A549 (cell line): ENCODE measurements at regions not wholly inside any gene's neighbourhood (a gene's known extent, or its start where the extent isn't known, plus 50 kb on each side); places are given as distances from the start of the nearest gene placed in this dataset.

ENCODE experiments used
- ATAC-seq, 2 experiments: fragments of 200-7000 bp in 1 of 2; fragments of >200 bp in 1 of 2; cut with Nextera tagmentation in 1 of 2; cut with Tn5 transposase in 1 of 2; 3 replicates each; pipeline versions ENCODE4 v1.8.0 to v1.9.1; 2018 to 2020; ENCODE audit warnings: mild to moderate bottlenecking in 1 of 2, moderate library complexity in 1 of 2
- CTCF ChIA-PET: fragments of 300-600 bp; sonication (Branson Sonifier 250); formaldehyde crosslinking; extraction: SDS; loops from one replicate; lab custom pipeline; 2021; ENCODE audit warnings: antibody characterized with exemption, inconsistent platforms; lab: Yijun Ruan, JAX
- POLR2A ChIA-PET: fragments of 350-600 bp; formaldehyde crosslinking; extraction: SDS; loops from one replicate; lab custom pipeline; 2021; ENCODE audit warnings: antibody characterized with exemption, inconsistent platforms; lab: Yijun Ruan, JAX
- DNase-seq, 2 experiments: peaks; one replicate each; pipeline versions ENCODE4 v3.0.0 to v3.0.0-alpha.2; 2011 to 2016; ENCODE audit warnings: low read depth in 1 of 2, low spot score in 1 of 2
- FAIRE-seq: peaks from 2 replicates; lab custom pipeline; 2011; peaks lifted over from hg19 to GRCh38; lab: Jason Lieb, UNC
- H3K27ac ChIP-seq, 2 experiments: fragments of >200 bp; sonication (Bioruptor Twin); formaldehyde crosslinking; 3 replicates each; pipeline ENCODE4 v1.5.1; 2016 to 2017
- H3K4me1 ChIP-seq: fragments of >200 bp; sonication (Bioruptor Twin); formaldehyde crosslinking; 3 replicates; pipeline ENCODE4 v1.6.1; 2016
- H3K4me2 ChIP-seq: fragments of >200 bp; sonication (Bioruptor Twin); formaldehyde crosslinking; 3 replicates; pipeline ENCODE4 v1.6.1; 2016
- H3K4me3 ChIP-seq: fragments of >200 bp; sonication (Bioruptor Twin); formaldehyde crosslinking; 3 replicates; pipeline ENCODE4 v1.5.1; 2016
- H3K9me3 ChIP-seq: fragments of >200 bp; sonication (Bioruptor Twin); formaldehyde crosslinking; 3 replicates; pipeline ENCODE4 v1.6.1; 2016
- CBX2 ChIP-seq: fragments of 200-600 bp; sonication (generic); IDR thresholded peaks from 2 replicates; pipeline ENCODE4 v1.6.1; 2016; ENCODE audit warnings: low read depth, mild to moderate bottlenecking, borderline replicate concordance
- CEBPB ChIP-seq, 2 experiments: fragments of >200 bp in 1 of 2; sonication (Bioruptor Twin) in 1 of 2; formaldehyde crosslinking in 1 of 2; IDR thresholded peaks; 2 replicates each; pipeline ENCODE4 v1.6.1; 2012 to 2016
- EHF ChIP-seq: fragments of 250-450 bp; sonication (Bioruptor Pico); IDR thresholded peaks from 2 replicates; pipeline ENCODE4 v1.5.0; 2020; ENCODE audit warnings: mild to moderate bottlenecking
- EHMT2 ChIP-seq: fragments of 200-600 bp; sonication (generic); IDR thresholded peaks from 2 replicates; pipeline ENCODE4 v1.6.1; 2016; ENCODE audit warnings: antibody characterized with exemption, low read depth, mild to moderate bottlenecking, moderate library complexity
- FOSB ChIP-seq: fragments of 250-450 bp; sonication (Bioruptor Pico); IDR thresholded peaks from 2 replicates; pipeline ENCODE4 v1.5.0; 2020; ENCODE audit warnings: mild to moderate bottlenecking, moderate library complexity
- GATA3 ChIP-seq: IDR thresholded peaks from 2 replicates; pipeline ENCODE4 v1.6.1; 2012; ENCODE audit warnings: borderline replicate concordance
- HOXB13 ChIP-seq: fragments of 250-450 bp; sonication (Bioruptor Pico); IDR thresholded peaks from 2 replicates; pipeline ENCODE4 v1.5.0; 2020; ENCODE audit warnings: low read depth, mild to moderate bottlenecking, moderate library complexity
- JUNB ChIP-seq: fragments of >200 bp; sonication (Bioruptor Twin); formaldehyde crosslinking; IDR thresholded peaks from 2 replicates; pipeline ENCODE4 v1.6.1; 2016
- KDM1A ChIP-seq: fragments of 200-600 bp; sonication (generic); IDR thresholded peaks from 2 replicates; pipeline ENCODE4 v1.6.1; 2016; ENCODE audit warnings: low read depth, mild to moderate bottlenecking
- KDM5A ChIP-seq: fragments of 200-600 bp; sonication (generic); IDR thresholded peaks from 2 replicates; pipeline ENCODE4 v1.6.1; 2016; ENCODE audit warnings: antibody characterized with exemption, mild to moderate bottlenecking
- MAFK ChIP-seq: fragments of 450-650 bp; IDR thresholded peaks from 2 replicates; pipeline ENCODE4 v1.6.1; 2014; ENCODE audit not compliant: partially characterized antibody
- MAZ ChIP-seq: fragments of 150-350 bp; IDR thresholded peaks from 2 replicates; pipeline ENCODE4 v1.6.1; 2014; ENCODE audit warnings: antibody characterized with exemption, low read depth, low read length, borderline replicate concordance
- MYC ChIP-seq: IDR thresholded peaks from 2 replicates; pipeline ENCODE4 v1.6.1; 2012; ENCODE audit warnings: mild to moderate bottlenecking, inconsistent platforms, low read length, improper control_type of control experiment, borderline replicate concordance
- POLR2AphosphoS2 ChIP-seq: conservative IDR thresholded peaks from 2 replicates; pipeline ENCODE4 v1.6.1; 2012; ENCODE audit warnings: low read length, improper control_type of control experiment, inconsistent platforms
- RNF2 ChIP-seq: fragments of 200-600 bp; sonication (generic); IDR thresholded peaks from 2 replicates; pipeline ENCODE4 v1.6.1; 2016; ENCODE audit warnings: low read depth, mild to moderate bottlenecking, antibody characterized with exemption, moderate library complexity, borderline replicate concordance
- TFCP2L1 ChIP-seq: fragments of 250-450 bp; sonication (Bioruptor Pico); IDR thresholded peaks from 2 replicates; pipeline ENCODE4 v1.5.0; 2021; ENCODE audit warnings: mild to moderate bottlenecking
- TP53 ChIP-seq: fragments of 250-450 bp; sonication (Bioruptor Pico); IDR thresholded peaks from 2 replicates; pipeline ENCODE4 v1.5.0; 2021; ENCODE audit warnings: mild to moderate bottlenecking, moderate library complexity
- ZSCAN20 ChIP-seq: fragments of 250-450 bp; sonication (Bioruptor Pico); IDR thresholded peaks from 2 replicates; pipeline ENCODE4 v1.8.0; 2022; ENCODE audit warnings: mild to moderate bottlenecking, moderate library complexity
- WGBS: methylation state at CpG from one replicate; pipeline ENCODE4 v1.1.6; 2017; ENCODE audit errors: missing lambda C conversion rate; 5-methylcytosine and 5-hydroxymethylcytosine counted together
- TF ChIP-seq, protein P1 (sequence below): IDR thresholded peaks from 2 replicates; pipeline ENCODE4 v1.6.1; 2012
- TF ChIP-seq, protein P2 (sequence below): fragments of 250-450 bp; sonication (Bioruptor Pico); IDR thresholded peaks from 2 replicates; pipeline ENCODE4 v1.5.0; 2021; ENCODE audit warnings: mild to moderate bottlenecking, moderate library complexity, borderline replicate concordance
- TF ChIP-seq, protein P3 (sequence below): fragments of 200-600 bp; sonication (generic); IDR thresholded peaks from 2 replicates; pipeline ENCODE4 v1.6.1; 2016; ENCODE audit warnings: antibody characterized with exemption, mild to moderate bottlenecking, moderate library complexity

DNA sequence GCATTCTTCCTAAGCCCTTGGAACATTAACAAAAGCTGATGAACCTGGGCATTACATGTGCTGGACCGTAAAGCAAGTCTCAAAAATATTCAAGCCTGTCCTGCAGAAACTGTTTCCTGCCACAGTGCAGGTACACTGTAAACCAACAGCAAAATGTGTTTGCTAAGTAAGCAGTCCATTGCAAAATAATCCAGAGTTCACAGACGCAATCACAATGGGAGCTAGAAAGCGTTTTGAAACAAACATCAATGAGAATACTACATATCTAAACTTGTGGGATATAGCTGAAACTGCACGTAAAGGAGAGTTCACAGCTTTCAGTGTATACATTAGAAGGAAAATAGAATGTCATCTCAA, 61.6 kb downstream of the RGS12 start:
- no peaks in the 10 kb centered on the region for H3K9me3 ChIP-seq
- H3K4me3 ChIP-seq = no peak overlapping the region
- ChIA-PET POLR2A (no interaction called here), CTCF (interaction anchor here (1.1 to 3.1 kb wide), 4 partner anchors 8 to 126 kb away, joined by 4 to 11 read pairs (median 5); no protein-coding TSS in a partner anchor)
- 47% methylated on average over 4 of the region's 4 CpGs for WGBS
- H3K4me1 ChIP-seq = 0 out of 3 replicates have a peak, but pooled peaks cover 4% of the 10 kb centered on the region
- no peak overlapping the region for H3K27ac ChIP-seq
- H3K4me2 ChIP-seq = 0 out of 3 replicates have a peak overlapping the region, but pooled peaks have one; percentile 4
- no peak for ATAC-seq
- DNase-seq = no peak
- FAIRE-seq = no peak
- TF ChIP-seq CEBPB (IDR thresholded peaks at IDR 0.05) (no peak), EHMT2 (no peak)
- TF ChIP-seq, all 56 proteins: peak for 0

DNA sequence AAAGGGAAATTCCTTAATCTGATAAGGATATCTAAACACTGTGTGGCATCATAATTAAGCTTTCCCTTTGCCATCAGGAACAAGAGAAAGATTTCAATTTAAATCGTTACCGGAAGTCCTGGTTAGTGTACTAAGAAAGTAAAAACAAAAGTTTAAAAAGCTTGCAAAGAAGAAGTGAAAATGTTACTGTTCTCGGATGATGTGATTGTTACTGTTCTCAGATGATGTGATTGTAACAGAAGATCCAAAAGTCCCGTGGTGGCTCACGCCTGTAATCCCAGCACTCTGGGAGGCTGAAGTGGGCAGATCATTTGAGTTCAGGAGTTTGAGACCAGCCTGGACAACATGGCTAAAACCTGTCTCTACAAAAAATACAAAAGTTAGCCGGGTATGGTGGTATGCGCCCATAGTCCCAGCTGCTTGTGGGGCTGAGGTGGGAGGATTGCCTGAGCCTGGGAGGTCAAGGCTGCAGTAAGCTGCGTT, 62.5 kb downstream of the RGS12 start:
- no peak overlapping the region for H3K4me3 ChIP-seq
- CTCF ChIA-PET = interaction anchor here (1.1 to 3.1 kb wide), 4 partner anchors 9 to 125 kb away, joined by 4 to 11 read pairs (median 5); no protein-coding TSS in a partner anchor
- H3K4me1 ChIP-seq = 0 out of 3 replicates have a peak, but pooled peaks cover 4% of the 10 kb centered on the region
- WGBS = 87% methylated on average over 8 of the region's 8 CpGs
- no peak overlapping the region for H3K4me2 ChIP-seq
- POLR2A ChIA-PET = no interaction called here
- TF ChIP-seq HOXB13 = no peak
- TF ChIP-seq, protein P1, sequence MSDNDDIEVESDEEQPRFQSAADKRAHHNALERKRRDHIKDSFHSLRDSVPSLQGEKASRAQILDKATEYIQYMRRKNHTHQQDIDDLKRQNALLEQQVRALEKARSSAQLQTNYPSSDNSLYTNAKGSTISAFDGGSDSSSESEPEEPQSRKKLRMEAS = no peak
- no peak for TF ChIP-seq GATA3
- TF ChIP-seq FOSB = no peak
- no peak for TF ChIP-seq RNF2
- no peak for TF ChIP-seq TP53 (CRISPR knock-in tag)
- no peaks in the 10 kb centered on the region for H3K9me3 ChIP-seq
- ATAC-seq (no peak), FAIRE-seq (no peak), DNase-seq (no peak)
- H3K27ac ChIP-seq = no peak overlapping the region

DNA sequence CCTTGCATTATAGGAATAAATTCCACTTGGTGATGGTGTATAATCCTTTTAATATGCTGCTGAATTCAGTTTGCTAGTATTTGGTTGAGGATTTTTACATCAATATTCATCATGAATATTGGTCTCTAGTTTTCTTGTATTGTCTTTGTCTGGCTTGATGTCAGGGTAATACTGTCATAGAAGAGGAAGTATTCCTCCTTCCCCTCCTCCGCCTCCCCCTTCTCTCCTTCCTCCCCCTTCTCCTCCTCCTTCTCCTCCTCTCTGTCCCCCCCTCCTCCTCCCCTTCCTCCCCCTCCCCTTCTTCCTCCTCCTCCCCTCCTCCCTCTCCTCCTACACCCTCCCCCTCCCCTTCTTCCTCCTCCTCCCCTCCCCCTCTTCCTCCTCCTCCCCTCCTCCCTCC, 65.8 kb downstream of the RGS12 start:
- CTCF ChIA-PET = interaction anchor here (1.6 kb wide), 1 partner anchor 85 kb away, joined by 4 read pairs; no protein-coding TSS in a partner anchor
- no peak overlapping the region for H3K4me2 ChIP-seq
- no peak overlapping the region for H3K4me3 ChIP-seq

DNA sequence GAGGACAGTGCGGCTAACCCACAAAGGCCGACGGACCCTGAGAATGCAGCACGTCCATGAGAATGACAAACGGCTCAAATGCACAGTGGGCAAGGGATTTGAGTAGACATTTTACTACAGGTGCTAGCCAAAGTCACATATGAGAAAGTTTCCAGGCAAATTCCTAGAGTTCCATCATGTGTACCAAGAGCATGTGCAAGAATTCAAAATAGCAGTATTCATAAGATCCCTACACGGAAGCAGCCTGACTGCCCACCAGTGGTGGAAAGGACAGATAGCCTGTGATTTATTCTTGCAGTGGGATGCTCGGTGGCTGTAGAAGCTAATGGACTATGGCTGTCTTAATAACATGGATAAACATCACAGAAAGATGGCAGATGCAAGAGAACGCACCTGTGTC, 68.0 kb downstream of the RGS12 start:
- 85% methylated on average over 8 of the region's 8 CpGs for WGBS
- no peak for FAIRE-seq
- CTCF ChIA-PET = interaction anchor here (1.6 kb wide), 1 partner anchor 14 kb away, joined by 5 read pairs; no protein-coding TSS in a partner anchor

More for the DNA sequence above, 65.8 kb downstream of the RGS12 start:
- no peak for FAIRE-seq
- Histone ChIP-seq H3K4me1 (0 out of 3 replicates have a peak, but pooled peaks cover 4% of the 10 kb centered on the region), H3K27ac (no peak overlapping the region), H3K9me3 (no peaks in the 10 kb centered on the region)
- WGBS = 100% methylated on average over 1 of the region's 1 CpG
- no peak for TF ChIP-seq KDM5A
- TF ChIP-seq, protein P2, sequence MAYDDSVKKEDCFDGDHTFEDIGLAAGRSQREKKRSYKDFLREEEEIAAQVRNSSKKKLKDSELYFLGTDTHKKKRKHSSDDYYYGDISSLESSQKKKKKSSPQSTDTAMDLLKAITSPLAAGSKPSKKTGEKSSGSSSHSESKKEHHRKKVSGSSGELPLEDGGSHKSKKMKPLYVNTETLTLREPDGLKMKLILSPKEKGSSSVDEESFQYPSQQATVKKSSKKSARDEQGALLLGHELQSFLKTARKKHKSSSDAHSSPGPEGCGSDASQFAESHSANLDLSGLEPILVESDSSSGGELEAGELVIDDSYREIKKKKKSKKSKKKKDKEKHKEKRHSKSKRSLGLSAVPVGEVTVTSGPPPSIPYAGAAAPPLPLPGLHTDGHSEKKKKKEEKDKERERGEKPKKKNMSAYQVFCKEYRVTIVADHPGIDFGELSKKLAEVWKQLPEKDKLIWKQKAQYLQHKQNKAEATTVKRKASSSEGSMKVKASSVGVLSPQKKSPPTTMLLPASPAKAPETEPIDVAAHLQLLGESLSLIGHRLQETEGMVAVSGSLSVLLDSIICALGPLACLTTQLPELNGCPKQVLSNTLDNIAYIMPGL (CRISPR knock-in tag) = no peak
- no peak for TF ChIP-seq TFCP2L1 (CRISPR knock-in tag)
- POLR2A ChIA-PET = no interaction called here
- DNase-seq = no peak
- ATAC-seq = no peak

More for the DNA sequence above, 68.0 kb downstream of the RGS12 start:
- H3K9me3 ChIP-seq = no peaks in the 10 kb centered on the region
- H3K4me3 ChIP-seq = no peak overlapping the region
- no peak overlapping the region for H3K4me2 ChIP-seq
- DNase-seq (no peak), ATAC-seq (no peak)
- H3K27ac ChIP-seq = no peak overlapping the region
- POLR2A ChIA-PET = no interaction called here
- H3K4me1 ChIP-seq = no peaks in the 10 kb centered on the region
- TF ChIP-seq RNF2 = no peak
- TF ChIP-seq JUNB = no peak
- no peak for TF ChIP-seq ZSCAN20 (CRISPR knock-in tag)
- TF ChIP-seq CBX2 = no peak
- TF ChIP-seq MAFK = no peak
- TF ChIP-seq EHF = no peak
- no peak for TF ChIP-seq POLR2AphosphoS2
- TF ChIP-seq, protein P3, sequence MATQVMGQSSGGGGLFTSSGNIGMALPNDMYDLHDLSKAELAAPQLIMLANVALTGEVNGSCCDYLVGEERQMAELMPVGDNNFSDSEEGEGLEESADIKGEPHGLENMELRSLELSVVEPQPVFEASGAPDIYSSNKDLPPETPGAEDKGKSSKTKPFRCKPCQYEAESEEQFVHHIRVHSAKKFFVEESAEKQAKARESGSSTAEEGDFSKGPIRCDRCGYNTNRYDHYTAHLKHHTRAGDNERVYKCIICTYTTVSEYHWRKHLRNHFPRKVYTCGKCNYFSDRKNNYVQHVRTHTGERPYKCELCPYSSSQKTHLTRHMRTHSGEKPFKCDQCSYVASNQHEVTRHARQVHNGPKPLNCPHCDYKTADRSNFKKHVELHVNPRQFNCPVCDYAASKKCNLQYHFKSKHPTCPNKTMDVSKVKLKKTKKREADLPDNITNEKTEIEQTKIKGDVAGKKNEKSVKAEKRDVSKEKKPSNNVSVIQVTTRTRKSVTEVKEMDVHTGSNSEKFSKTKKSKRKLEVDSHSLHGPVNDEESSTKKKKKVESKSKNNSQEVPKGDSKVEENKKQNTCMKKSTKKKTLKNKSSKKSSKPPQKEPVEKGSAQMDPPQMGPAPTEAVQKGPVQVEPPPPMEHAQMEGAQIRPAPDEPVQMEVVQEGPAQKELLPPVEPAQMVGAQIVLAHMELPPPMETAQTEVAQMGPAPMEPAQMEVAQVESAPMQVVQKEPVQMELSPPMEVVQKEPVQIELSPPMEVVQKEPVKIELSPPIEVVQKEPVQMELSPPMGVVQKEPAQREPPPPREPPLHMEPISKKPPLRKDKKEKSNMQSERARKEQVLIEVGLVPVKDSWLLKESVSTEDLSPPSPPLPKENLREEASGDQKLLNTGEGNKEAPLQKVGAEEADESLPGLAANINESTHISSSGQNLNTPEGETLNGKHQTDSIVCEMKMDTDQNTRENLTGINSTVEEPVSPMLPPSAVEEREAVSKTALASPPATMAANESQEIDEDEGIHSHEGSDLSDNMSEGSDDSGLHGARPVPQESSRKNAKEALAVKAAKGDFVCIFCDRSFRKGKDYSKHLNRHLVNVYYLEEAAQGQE = no peak
- no peak for TF ChIP-seq HOXB13
- no peak for TF ChIP-seq CEBPB (IDR thresholded peaks at IDR 0.05)
- no peak for TF ChIP-seq MYC
- TF ChIP-seq KDM1A = no peak
- no peak for TF ChIP-seq MAZ
